C4-2B (cell line): ENCODE measurements at regions not wholly inside any gene's neighbourhood (a gene's known extent, or its start where the extent isn't known, plus 50 kb on each side); places are given as distances from the start of the nearest gene placed in this dataset.
"Not testable (repeated sequence)": the region's sequence is repeated elsewhere in the genome, so short reads cannot be mapped to it uniquely, and the experiment has no call there.

ENCODE experiments used
- H3K27ac ChIP-seq: fragments of 450-650 bp; 2 replicates; pipeline ENCODE4 v1.5.1; 2017
- CTCF ChIP-seq: fragments of 450-650 bp; conservative IDR thresholded peaks from 2 replicates; pipeline ENCODE4 v1.5.1; 2017; ENCODE audit warnings: mild to moderate bottlenecking
- ZFX ChIP-seq: fragments of 450-650 bp; IDR thresholded peaks from 2 replicates; pipeline ENCODE4 v1.6.1; 2017

- no peak overlapping the region for H3K27ac ChIP-seq
- TF ChIP-seq ZFX (no peak), CTCF (no peak)
These were observed 217.6 kb upstream of the ANO5 start for GRCh38 chr11:21975242-21975641.

DNA sequence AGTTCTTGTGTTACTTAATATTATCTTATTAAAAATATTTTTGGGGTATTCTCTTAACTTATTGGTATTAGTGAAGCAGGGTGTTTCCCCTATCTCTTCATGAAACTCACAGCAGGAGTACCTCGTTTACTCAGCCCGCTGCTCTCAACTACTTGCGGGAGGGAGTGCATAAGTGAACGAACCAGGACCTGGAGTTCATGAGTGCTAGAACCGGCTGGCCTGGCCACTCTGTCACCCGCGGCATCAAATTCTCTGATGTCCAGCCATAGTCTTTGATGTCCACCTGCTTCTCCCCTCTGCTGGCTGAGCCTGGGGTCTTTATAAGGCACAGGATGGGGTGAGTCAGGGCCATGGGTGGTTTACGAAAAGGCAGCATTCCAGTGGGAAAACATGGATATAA lies 216.7 kb upstream of the ANO5 start:
- no peak overlapping the region for H3K27ac ChIP-seq
- TF ChIP-seq ZFX (no peak), CTCF (no peak)

DNA sequence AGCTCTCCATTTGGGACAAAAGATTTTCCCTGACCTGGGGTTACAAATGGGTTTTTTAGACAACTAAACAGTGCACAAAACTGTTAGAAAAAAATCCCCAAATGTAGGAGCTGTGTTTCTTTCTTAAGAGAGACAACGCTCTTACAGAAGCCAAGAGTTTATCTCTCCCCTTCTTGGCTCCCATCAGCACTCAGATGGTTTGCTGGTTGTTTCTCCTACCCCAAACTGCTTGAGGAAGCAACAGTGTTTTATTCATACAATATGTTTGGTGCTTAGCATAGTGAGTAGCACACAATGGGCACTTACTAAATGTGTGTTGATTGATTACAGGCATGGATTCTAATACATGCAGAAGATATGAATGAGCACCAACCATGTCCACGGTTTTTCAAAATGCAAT lies 209.5 kb upstream of the ANO5 start:
- no peak for TF ChIP-seq CTCF
- no peak overlapping the region for H3K27ac ChIP-seq

GRCh38 chr11:21986361-21986760 lies 206.5 kb upstream of the ANO5 start:
- TF ChIP-seq ZFX (no peak), CTCF (no peak)
- H3K27ac ChIP-seq = no peak overlapping the region

- no peak overlapping the region for H3K27ac ChIP-seq
- TF ChIP-seq CTCF = no peak
- no peak for TF ChIP-seq ZFX
These were observed 205.6 kb upstream of the ANO5 start for GRCh38 chr11:21987261-21987660.

DNA sequence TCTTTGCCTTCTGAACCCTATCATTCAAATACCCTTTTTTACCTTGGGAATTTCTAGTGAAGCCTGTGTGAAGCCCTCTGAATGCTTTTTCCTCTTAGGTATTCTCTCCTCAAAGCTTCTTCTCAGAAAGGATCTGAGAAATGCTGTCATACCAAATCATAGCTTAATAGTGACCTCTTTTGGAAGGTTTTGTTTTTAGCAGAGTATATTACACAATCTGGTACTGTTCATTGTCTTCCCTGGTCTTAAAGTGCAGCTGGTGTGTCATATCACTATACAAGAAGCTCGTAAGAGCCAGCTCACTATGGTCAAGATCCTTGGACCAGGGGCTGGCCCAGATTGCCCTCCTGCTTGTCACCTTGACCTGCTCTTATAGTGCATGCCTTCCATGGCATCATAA lies 204.4 kb upstream of the ANO5 start:
- TF ChIP-seq CTCF = no peak
- no peak for TF ChIP-seq ZFX
- no peak overlapping the region for H3K27ac ChIP-seq

DNA sequence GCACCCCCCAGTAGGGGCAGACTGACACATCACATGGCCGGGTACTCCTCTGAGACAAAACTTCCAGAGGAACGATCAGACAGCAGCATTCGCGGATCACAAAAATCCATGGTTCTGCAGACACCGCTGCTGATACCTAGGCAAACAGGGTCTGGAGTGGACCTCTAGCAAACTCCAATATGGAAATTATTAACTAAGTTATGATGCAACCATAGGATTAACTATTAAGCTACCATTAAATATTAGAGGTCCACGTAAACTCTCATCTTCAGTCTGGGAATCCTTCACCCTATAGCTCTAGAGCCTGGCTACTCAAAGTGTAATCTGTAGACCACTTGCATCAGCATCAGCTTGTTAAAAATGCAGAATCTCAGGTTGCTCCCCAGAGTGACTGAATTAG lies 191.1 kb upstream of the ANO5 start:
- H3K27ac ChIP-seq = not testable (repeated sequence)

DNA sequence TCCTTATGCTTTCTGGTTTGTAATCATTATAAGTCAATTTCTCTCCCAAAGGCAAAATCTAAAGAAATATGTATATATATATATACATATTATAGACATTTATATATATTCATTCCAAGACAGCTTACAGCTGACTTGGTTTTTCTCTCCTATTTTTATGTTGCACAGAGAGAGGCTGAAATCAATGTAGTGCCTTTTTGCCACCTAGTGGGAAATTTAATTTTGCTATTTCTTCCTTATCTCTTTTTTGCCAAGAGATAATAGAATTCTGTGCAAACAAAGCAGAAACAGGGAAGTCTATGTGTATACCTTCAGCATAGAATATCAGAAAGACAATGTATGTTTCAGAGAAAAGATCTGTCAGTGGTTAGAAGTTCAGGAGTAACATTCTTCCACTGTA lies 186.0 kb upstream of the ANO5 start:
- TF ChIP-seq ZFX (no peak), CTCF (no peak; the same call in 1 of the 2 replicates)
- H3K27ac ChIP-seq = no peak overlapping the region
